ENCODE measurements at regions not wholly inside any gene's neighbourhood (a gene's known extent, or its start where the extent isn't known, plus 50 kb on each side); places are given as distances from the start of the nearest gene placed in this dataset.

DNA sequence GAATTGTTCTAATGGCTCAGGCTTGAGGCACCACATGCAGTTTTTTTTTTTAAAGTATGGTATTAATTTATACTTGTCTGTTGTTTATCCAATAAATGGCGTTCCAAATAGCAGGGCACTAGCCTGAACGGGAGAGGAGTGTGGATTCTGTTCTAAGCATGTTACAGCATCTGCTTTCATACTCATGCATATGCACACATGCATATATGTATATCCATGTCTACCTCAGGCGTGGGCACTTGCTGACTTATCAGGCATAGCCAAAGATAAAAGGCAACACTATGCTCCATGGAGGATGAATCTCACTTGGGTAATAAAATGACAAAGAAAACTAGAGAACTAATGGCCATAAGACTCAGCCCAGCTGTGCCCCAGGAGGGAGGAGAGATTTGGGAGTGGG is 393.8 kb downstream of the GADD45G start:
- no peak for DNase-seq (ENCODE audit: low read depth, low spot score)
- Histone ChIP-seq H3K4me1 (ENCODE audit: control insufficient read depth, insufficient read depth, low read length) (peaks cover 3% of the 10 kb centered on the region), H3K36me3 (ENCODE audit: control insufficient read depth, insufficient read depth, low read length) (no peaks in the 10 kb centered on the region), H3K4me3 (ENCODE audit: low read length) (no peak overlapping the region), H3K27me3 (ENCODE audit: control insufficient read depth, insufficient read depth, low read length) (no peaks in the 10 kb centered on the region), H3K27ac (ENCODE audit: low read length) (no peak overlapping the region), H3K9me3 (ENCODE audit: control insufficient read depth, insufficient read depth, low read length) (no peaks in the 10 kb centered on the region)
- WGBS (ENCODE audit: insufficient coverage, insufficient read length): no CpG with 5 or more reads among the region's 3 CpGs

DNA sequence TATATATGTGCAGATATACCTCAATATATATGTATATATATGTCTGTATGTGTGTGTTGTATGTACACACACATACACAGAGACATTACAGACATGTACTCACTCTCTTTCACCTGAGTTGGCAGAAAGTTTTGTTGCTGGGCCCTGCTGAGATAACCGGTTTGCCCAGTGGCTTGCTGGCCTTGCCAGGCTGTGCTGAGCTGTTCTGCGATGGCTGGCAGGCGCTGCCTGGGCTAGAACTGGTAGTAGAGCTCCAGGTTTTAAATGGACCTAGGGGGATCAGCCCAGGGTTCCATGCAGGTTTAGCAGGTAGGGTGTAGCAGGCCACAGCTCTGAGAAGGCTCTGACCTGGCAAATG is 394.3 kb downstream of the GADD45G start:
- Histone ChIP-seq H3K4me1 (ENCODE audit: control insufficient read depth, insufficient read depth, low read length) (no peaks in the 10 kb centered on the region; the same call in 1 of the 2 replicates), H3K36me3 (ENCODE audit: control insufficient read depth, insufficient read depth, low read length) (no peaks in the 10 kb centered on the region), H3K27me3 (ENCODE audit: control insufficient read depth, insufficient read depth, low read length) (no peaks in the 10 kb centered on the region), H3K9me3 (ENCODE audit: control insufficient read depth, insufficient read depth, low read length) (no peaks in the 10 kb centered on the region), H3K4me3 (ENCODE audit: low read length) (no peak overlapping the region), H3K27ac (ENCODE audit: low read length) (no peak overlapping the region)
- no CpG with 5 or more reads among the region's 3 CpGs for WGBS (ENCODE audit: insufficient coverage, insufficient read length)
- DNase-seq (ENCODE audit: low read depth, low spot score): no peak

DNA sequence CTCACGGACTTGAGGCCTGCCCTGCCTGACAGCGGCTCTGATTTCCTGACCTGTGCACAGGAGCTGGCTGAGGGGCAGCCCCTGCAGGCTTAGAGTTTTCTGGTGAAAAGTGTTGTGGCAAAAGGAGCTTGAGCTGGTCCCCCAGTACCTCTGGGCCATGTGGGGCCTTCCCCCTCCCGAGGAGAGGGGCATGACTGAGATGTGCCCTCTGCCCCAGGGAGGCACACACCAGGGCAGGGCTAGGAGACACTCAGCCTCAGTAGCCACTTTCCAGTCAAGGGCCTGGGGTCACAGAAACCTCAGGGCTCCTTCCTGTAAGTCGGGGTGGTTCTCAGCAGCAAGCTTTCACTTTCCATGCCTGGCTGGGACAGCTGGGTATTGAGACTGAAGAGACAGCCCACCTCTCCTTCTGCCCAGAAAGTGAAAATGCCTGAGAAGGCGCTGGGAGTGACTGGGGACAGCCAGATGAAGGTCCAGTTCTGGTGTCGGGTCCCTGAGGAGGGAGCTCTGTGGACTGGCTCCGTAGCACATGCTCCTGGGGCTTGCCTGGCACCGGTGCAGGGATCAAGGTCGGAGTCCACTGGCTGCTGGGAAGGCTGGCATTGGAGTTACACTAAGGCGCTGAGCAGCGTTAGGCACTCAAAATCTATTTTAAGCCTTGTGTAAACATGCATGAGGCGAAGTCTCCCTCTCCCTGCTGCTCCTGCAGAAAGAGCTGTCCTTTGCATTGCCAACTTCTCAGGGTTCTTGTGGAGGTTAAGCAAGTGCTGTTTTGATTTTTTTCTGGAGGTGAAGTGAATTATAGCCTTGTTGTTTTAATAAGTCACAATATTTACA is 394.9 kb downstream of the GADD45G start:
- no peak for DNase-seq (ENCODE audit: low read depth, low spot score)
- Histone ChIP-seq H3K36me3 (ENCODE audit: control insufficient read depth, insufficient read depth, low read length) (no peaks in the 10 kb centered on the region), H3K4me3 (ENCODE audit: low read length) (no peak overlapping the region), H3K4me1 (ENCODE audit: control insufficient read depth, insufficient read depth, low read length) (no peaks in the 10 kb centered on the region), H3K9me3 (ENCODE audit: control insufficient read depth, insufficient read depth, low read length) (no peaks in the 10 kb centered on the region), H3K27me3 (ENCODE audit: control insufficient read depth, insufficient read depth, low read length) (no peaks in the 10 kb centered on the region), H3K27ac (ENCODE audit: low read length) (no peak overlapping the region)
- no CpG with 5 or more reads among the region's 12 CpGs for WGBS (ENCODE audit: insufficient coverage, insufficient read length)

DNA sequence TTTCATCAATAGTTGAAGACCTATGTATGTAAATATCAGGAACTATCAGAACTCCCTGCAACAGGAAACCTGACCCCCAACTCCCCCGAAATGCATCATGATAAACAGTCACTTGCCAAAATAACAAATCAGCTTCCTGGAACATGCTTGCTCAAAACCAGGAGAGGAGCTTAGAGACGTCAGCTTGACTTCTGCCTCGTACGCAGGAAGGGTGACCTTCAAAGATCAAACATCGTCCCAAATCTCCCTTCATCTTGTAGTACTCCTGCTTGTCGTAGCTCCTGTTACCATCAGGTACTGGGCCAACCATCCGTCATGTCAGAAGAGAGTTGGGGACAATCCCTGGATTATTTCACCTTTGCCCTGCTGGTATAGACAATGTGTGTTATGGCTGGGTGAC is 396.1 kb downstream of the GADD45G start:
- no peak overlapping the region for H3K27ac ChIP-seq (ENCODE audit: low read length)
- no peaks in the 10 kb centered on the region for H3K4me1 ChIP-seq (ENCODE audit: control insufficient read depth, insufficient read depth, low read length)
- H3K27me3 ChIP-seq (ENCODE audit: control insufficient read depth, insufficient read depth, low read length): no peaks in the 10 kb centered on the region
- H3K9me3 ChIP-seq (ENCODE audit: control insufficient read depth, insufficient read depth, low read length): no peaks in the 10 kb centered on the region
- H3K36me3 ChIP-seq (ENCODE audit: control insufficient read depth, insufficient read depth, low read length): no peaks in the 10 kb centered on the region
- DNase-seq (ENCODE audit: low read depth, low spot score): no peak
- no CpG with 5 or more reads among the region's 7 CpGs for WGBS (ENCODE audit: insufficient coverage, insufficient read length)
- no peak overlapping the region for H3K4me3 ChIP-seq (ENCODE audit: low read length)

DNA sequence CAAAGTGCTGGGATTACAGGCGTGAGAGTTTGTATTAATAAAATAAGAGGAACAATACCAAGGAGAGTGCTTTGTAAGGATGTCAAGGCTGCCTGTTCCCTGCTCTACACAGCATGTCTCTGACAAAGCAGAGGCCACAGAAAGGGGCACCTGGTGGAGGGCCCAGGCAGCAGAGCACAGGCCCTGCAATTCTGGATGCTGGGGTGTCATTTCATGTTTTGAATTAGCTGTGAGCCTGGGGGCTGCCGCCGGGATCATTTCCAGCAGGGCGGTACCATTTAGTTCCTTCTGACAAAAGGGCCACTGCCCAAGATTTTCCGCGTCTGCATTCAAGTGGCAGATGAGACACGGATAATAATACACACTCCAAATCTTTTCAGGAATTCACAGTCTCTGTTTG is 396.9 kb downstream of the GADD45G start:
- no peak overlapping the region for H3K4me3 ChIP-seq (ENCODE audit: low read length)
- DNase-seq (ENCODE audit: low read depth, low spot score): no peak
- WGBS (ENCODE audit: insufficient coverage, insufficient read length): no CpG with 5 or more reads among the region's 7 CpGs

DNA sequence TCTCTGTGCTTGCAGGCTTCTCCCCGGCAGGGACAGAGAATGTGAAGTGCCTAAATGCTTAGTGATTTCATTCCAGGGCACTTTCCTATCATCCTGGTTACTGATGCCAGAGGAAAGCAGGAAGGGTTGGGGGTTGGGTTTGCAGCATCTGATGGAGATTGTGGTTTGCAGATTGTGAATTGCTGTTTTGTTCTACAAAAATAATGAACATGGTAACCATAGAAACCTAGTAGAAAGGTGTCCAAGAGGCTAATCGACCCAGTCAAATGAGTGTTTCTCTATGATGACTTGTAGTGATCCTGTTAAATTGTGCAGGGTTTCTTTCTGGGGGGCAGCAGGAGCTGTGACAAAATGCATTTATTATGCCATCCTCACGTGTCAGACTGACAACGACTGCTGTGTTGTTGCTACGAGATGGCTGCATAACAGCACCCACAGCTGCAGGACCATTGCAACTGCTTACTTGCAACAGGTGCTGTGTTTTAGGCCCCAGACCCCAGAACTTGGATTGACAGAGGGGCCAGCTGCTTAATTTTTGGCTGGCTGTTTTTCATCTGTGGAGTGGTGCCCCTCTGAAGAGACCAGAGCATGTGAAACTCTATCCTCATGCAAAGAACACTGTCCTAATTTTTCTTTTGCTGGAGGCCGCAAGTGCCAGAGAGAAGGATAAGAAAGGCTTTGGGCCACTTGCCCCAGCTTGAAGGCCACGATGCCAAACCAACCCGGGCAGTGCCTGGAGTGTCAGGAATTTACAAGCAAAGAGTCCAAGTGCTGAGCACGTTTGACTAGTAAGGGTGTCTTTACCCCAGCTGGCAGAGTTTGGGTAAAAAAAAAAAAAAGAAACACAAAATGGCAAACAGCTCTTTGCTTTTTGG is 397.8 kb downstream of the GADD45G start:
- Histone ChIP-seq H3K4me3 (ENCODE audit: low read length) (no peak overlapping the region), H3K36me3 (ENCODE audit: control insufficient read depth, insufficient read depth, low read length) (no peaks in the 10 kb centered on the region), H3K27me3 (ENCODE audit: control insufficient read depth, insufficient read depth, low read length) (no peaks in the 10 kb centered on the region), H3K4me1 (ENCODE audit: control insufficient read depth, insufficient read depth, low read length) (0 out of 2 replicates have a peak, but pooled peaks cover 1% of the 10 kb centered on the region), H3K9me3 (ENCODE audit: control insufficient read depth, insufficient read depth, low read length) (no peaks in the 10 kb centered on the region), H3K27ac (ENCODE audit: low read length) (no peak overlapping the region)
- WGBS (ENCODE audit: insufficient coverage, insufficient read length): no CpG with 5 or more reads among the region's 9 CpGs
- DNase-seq (ENCODE audit: low read depth, low spot score): no peak

More for the DNA sequence above, 396.9 kb downstream of the GADD45G start:
- H3K9me3 ChIP-seq (ENCODE audit: control insufficient read depth, insufficient read depth, low read length): no peaks in the 10 kb centered on the region
- H3K27me3 ChIP-seq (ENCODE audit: control insufficient read depth, insufficient read depth, low read length): no peaks in the 10 kb centered on the region
- no peaks in the 10 kb centered on the region for H3K4me1 ChIP-seq (ENCODE audit: control insufficient read depth, insufficient read depth, low read length)
- no peaks in the 10 kb centered on the region for H3K36me3 ChIP-seq (ENCODE audit: control insufficient read depth, insufficient read depth, low read length)
- no peak overlapping the region for H3K27ac ChIP-seq (ENCODE audit: low read length)

DNA sequence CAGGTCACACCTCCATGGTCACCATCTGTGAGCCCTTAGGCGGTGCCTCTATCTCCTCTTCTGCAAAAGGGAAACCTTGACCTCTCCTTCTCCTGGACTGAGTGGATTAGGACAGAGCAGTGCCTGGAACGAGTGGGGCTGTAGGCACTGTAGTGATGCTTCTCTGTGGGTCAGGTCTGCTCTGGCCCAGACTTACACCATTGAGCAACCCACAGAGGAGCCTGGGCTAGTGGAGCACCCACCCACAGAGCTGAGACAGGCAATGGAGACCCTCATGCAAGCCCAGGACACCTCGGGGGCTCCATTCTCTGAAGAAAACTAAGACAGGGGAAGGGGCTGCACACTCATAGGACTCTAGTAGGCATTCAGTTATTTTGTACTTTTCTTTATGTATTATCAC is 400.6 kb downstream of the GADD45G start:
- Histone ChIP-seq H3K4me3 (ENCODE audit: low read length) (no peak overlapping the region), H3K36me3 (ENCODE audit: control insufficient read depth, insufficient read depth, low read length) (no peaks in the 10 kb centered on the region), H3K4me1 (ENCODE audit: control insufficient read depth, insufficient read depth, low read length) (0 out of 2 replicates have a peak, but pooled peaks cover 3% of the 10 kb centered on the region), H3K27me3 (ENCODE audit: control insufficient read depth, insufficient read depth, low read length) (no peaks in the 10 kb centered on the region), H3K9me3 (ENCODE audit: control insufficient read depth, insufficient read depth, low read length) (no peaks in the 10 kb centered on the region), H3K27ac (ENCODE audit: low read length) (no peak overlapping the region)
- no CpG with 5 or more reads among the region's 3 CpGs for WGBS (ENCODE audit: insufficient coverage, insufficient read length)
- DNase-seq (ENCODE audit: low read depth, low spot score): no peak

DNA sequence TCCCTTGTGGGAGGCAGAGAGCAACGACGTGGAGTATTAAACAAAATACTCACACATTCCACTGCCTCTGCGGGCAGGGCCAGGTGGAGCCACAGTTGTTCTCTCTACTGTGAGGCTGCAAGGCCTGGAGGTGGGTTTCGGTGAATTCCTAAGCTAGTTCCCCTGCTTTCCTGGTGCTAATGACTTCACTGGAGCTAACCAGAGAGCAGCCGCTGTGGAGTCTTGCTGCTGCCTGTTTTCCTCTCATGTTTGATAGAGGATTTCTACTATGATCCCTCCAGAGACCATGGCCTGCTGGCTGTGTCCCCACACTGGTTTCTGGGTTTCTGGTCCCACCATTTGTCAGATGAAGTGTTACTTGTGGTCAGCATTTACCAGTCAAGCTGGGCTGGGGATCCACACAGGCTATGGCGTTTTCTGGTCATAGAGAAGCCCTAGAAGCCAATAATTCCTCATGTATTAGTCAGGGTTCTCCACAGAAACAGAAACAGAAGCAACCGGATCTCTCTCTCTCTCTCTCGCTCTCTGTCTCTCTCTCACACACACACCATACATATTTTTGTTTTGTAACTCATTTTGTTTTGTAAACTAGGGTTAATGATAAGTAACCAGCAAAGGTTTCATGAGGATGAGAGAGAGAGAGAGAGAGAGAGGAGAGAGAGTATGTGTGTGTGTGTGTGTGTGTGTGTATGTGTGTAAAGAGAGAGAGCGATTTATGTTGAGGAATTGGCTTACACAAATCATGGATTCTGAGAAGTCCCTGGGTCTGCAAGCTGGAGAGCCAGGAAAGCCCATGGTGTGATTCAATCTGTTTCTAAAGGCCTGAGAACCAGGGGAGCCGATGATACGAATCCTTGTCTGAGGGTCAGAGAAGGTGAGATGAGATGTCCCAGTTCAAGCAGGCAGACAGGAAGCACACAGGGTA is 403.0 kb downstream of the GADD45G start:
- Histone ChIP-seq H3K9me3 (ENCODE audit: control insufficient read depth, insufficient read depth, low read length) (no peaks in the 10 kb centered on the region), H3K27me3 (ENCODE audit: control insufficient read depth, insufficient read depth, low read length) (no peaks in the 10 kb centered on the region), H3K36me3 (ENCODE audit: control insufficient read depth, insufficient read depth, low read length) (no peaks in the 10 kb centered on the region), H3K4me1 (ENCODE audit: control insufficient read depth, insufficient read depth, low read length) (0 out of 2 replicates have a peak, but pooled peaks cover 3% of the 10 kb centered on the region), H3K27ac (ENCODE audit: low read length) (no peak overlapping the region), H3K4me3 (ENCODE audit: low read length) (no peak overlapping the region)
- DNase-seq (ENCODE audit: low read depth, low spot score): no peak
- 100% methylated on average over 1 of the region's 11 CpGs for WGBS (ENCODE audit: insufficient coverage, insufficient read length)

DNA sequence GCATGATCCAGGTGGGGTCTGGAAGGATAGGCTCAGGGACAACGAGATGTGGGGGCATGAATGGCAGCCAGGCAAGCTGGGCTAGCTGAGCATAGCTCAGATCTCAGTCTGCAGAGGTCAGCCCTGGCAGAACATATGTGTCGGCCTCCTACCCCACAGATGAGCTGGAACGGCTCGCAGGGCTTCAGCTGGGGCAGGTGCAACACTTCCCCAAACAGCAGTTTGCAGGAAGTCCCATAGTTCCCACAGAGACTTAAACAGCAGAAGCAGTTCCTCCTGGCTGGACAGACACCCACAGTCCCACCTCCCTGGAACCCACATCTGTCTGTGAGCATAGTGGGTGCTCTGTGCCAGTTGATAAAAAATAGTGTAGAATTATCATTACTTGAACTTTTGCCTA is 404.6 kb downstream of the GADD45G start:
- Histone ChIP-seq H3K27me3 (ENCODE audit: control insufficient read depth, insufficient read depth, low read length) (no peaks in the 10 kb centered on the region), H3K9me3 (ENCODE audit: control insufficient read depth, insufficient read depth, low read length) (no peaks in the 10 kb centered on the region), H3K27ac (ENCODE audit: low read length) (no peak overlapping the region), H3K36me3 (ENCODE audit: control insufficient read depth, insufficient read depth, low read length) (no peaks in the 10 kb centered on the region), H3K4me1 (ENCODE audit: control insufficient read depth, insufficient read depth, low read length) (0 out of 2 replicates have a peak, but pooled peaks cover 3% of the 10 kb centered on the region), H3K4me3 (ENCODE audit: low read length) (no peak overlapping the region)
- WGBS (ENCODE audit: insufficient coverage, insufficient read length): no CpG with 5 or more reads among the region's 4 CpGs
- no peak for DNase-seq (ENCODE audit: low read depth, low spot score)

DNA sequence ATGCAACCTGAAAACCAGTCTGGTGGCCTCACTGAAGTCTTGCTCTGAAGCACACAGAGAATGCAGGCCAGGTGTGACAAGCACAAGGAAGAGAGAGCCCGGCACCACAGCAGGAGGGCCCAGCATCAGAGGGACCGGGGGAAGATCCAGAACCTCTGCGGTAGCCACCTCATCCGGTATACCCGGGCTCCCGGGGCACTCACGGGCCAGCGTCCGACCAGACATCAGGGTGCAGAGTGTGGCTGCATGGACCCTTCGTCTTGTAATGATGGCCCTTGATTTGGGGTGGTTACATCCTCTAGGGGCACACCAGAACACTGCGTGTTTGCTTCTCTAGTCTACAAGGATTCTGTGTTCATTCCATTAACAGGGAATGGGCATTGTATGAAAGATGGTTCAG is 406.0 kb downstream of the GADD45G start:
- WGBS (ENCODE audit: insufficient coverage, insufficient read length): no CpG with 5 or more reads among the region's 11 CpGs
- no peak overlapping the region for H3K27ac ChIP-seq (ENCODE audit: low read length)
- no peaks in the 10 kb centered on the region for H3K27me3 ChIP-seq (ENCODE audit: control insufficient read depth, insufficient read depth, low read length)
- H3K36me3 ChIP-seq (ENCODE audit: control insufficient read depth, insufficient read depth, low read length): no peaks in the 10 kb centered on the region
- DNase-seq (ENCODE audit: low read depth, low spot score): no peak
- H3K9me3 ChIP-seq (ENCODE audit: control insufficient read depth, insufficient read depth, low read length): no peaks in the 10 kb centered on the region
- H3K4me1 ChIP-seq (ENCODE audit: control insufficient read depth, insufficient read depth, low read length): 0 out of 2 replicates have a peak, but pooled peaks cover 3% of the 10 kb centered on the region
- no peak overlapping the region for H3K4me3 ChIP-seq (ENCODE audit: low read length)
